CD14-positive monocyte (primary cell): ENCODE measurements at regions not wholly inside any gene's neighbourhood (a gene's known extent, or its start where the extent isn't known, plus 50 kb on each side); places are given as distances from the start of the nearest gene placed in this dataset.

Source experiments
- DNase-seq, 3 donors: peaks; one replicate each; pipeline ENCODE4 v3.0.0-alpha.2; 2011 to 2022
- H2AFZ ChIP-seq: 2 replicates; pipeline ENCODE4 v1.6.0; 2012; ENCODE audit warnings: mild to moderate bottlenecking, low read depth, low read length, inconsistent platforms; ENCODE audit not compliant: insufficient read depth, poor library complexity, severe bottlenecking
- H3K27ac ChIP-seq, 2 donors: 1 replicate in 1 of 2; 2 replicates in 1 of 2; pipeline ENCODE4 v1.5.1; 2012 to 2013; ENCODE audit warnings: low read length in 2 of 2, control low read depth in 1 of 2, inconsistent platforms in 1 of 2, low read depth in 1 of 2, mild to moderate bottlenecking in 1 of 2
- H3K27me3 ChIP-seq, 2 donors: one replicate each; pipeline versions ENCODE4 v1.6.0 to v1.6.1; 2011 to 2013; ENCODE audit warnings: low read length in 2 of 2; ENCODE audit not compliant: control insufficient read depth in 2 of 2, insufficient read depth in 2 of 2
- H3K36me3 ChIP-seq, 2 donors: replicated peaks in 1 of 2; 1 replicate in 1 of 2; 2 replicates in 1 of 2; pipeline versions ENCODE4 v1.5.1 to v1.6.1; 2012 to 2013; ENCODE audit warnings: low read length in 2 of 2, control low read depth in 1 of 2, inconsistent platforms in 1 of 2, mild to moderate bottlenecking in 1 of 2; ENCODE audit not compliant: insufficient read depth in 2 of 2, control insufficient read depth in 1 of 2
- H3K4me1 ChIP-seq, 2 donors: 1 replicate in 1 of 2; 2 replicates in 1 of 2; pipeline versions ENCODE4 v1.5.1 to v1.6.1; 2012 to 2013; ENCODE audit warnings: low read length in 2 of 2, control low read depth in 1 of 2, inconsistent platforms in 1 of 2, mild to moderate bottlenecking in 1 of 2, moderate library complexity in 1 of 2; ENCODE audit not compliant: insufficient read depth in 2 of 2, control insufficient read depth in 1 of 2
- H3K4me2 ChIP-seq: replicated peaks from 2 replicates; pipeline ENCODE3; 2012; ENCODE audit warnings: low read length, moderate library complexity, mild to moderate bottlenecking; ENCODE audit not compliant: poor library complexity, severe bottlenecking; ENCODE audit errors: extremely low read depth
- H3K4me3 ChIP-seq, 3 experiments: fragments of 200-600 bp in 1 of 3; sonication (generic) in 1 of 3; replicated peaks in 1 of 3; 1 replicate in 2 of 3; 2 replicates in 1 of 3; pipeline ENCODE4 v1.5.1; 2011 to 2013; ENCODE audit warnings: low read length in 3 of 3, mild to moderate bottlenecking in 3 of 3, control low read depth in 2 of 3, low read depth in 2 of 3, inconsistent platforms in 1 of 3, moderate library complexity in 1 of 3
- H3K79me2 ChIP-seq: 2 replicates; pipeline ENCODE4 v1.6.0; 2012; ENCODE audit warnings: mild to moderate bottlenecking, control low read depth, inconsistent platforms, low read length, moderate library complexity; ENCODE audit not compliant: insufficient read depth
- H3K9ac ChIP-seq: 2 replicates; pipeline ENCODE4 v1.6.0; 2017; ENCODE audit warnings: low read length, mild to moderate bottlenecking; ENCODE audit not compliant: insufficient read depth, poor library complexity, severe bottlenecking
- H3K9me3 ChIP-seq, 2 donors: replicated peaks in 1 of 2; 1 replicate in 1 of 2; 2 replicates in 1 of 2; pipeline versions ENCODE4 v1.5.1 to v1.6.1; 2012 to 2013; ENCODE audit warnings: low read length in 2 of 2, control low read depth in 1 of 2; ENCODE audit not compliant: control insufficient read depth in 1 of 2, insufficient read depth in 1 of 2
- H4K20me1 ChIP-seq: 2 replicates; pipeline ENCODE4 v1.6.0; 2012; ENCODE audit warnings: mild to moderate bottlenecking, low read length, control low read depth, moderate library complexity; ENCODE audit not compliant: insufficient read depth
- H3K27ac Mint-ChIP-seq, 7 donors: one replicate each; pipeline ENCODE4 v1.8.0; 2020; ENCODE audit warnings: mild to moderate bottlenecking in 7 of 7, mixed read lengths in 7 of 7, moderate library complexity in 6 of 7, inconsistent platforms in 2 of 7
- H3K27me3 Mint-ChIP-seq, 3 donors: one replicate each; pipeline ENCODE4 v1.8.0; 2021 to 2022; ENCODE audit warnings: low read depth in 3 of 3, mild to moderate bottlenecking in 3 of 3, mixed read lengths in 3 of 3, moderate library complexity in 3 of 3, inconsistent platforms in 1 of 3
- H3K36me3 Mint-ChIP-seq, 2 donors: one replicate each; pipeline ENCODE4 v1.8.0; 2020; ENCODE audit warnings: mixed read lengths in 2 of 2, inconsistent platforms in 1 of 2, mild to moderate bottlenecking in 1 of 2
- H3K4me1 Mint-ChIP-seq: one replicate; pipeline ENCODE4 v1.8.0; 2020; ENCODE audit warnings: mild to moderate bottlenecking, mixed read lengths
- H3K4me3 Mint-ChIP-seq, 2 donors: one replicate each; pipeline ENCODE4 v1.8.0; 2020; ENCODE audit warnings: mild to moderate bottlenecking in 2 of 2, mixed read lengths in 2 of 2, moderate library complexity in 1 of 2
- H3K9me3 Mint-ChIP-seq, 7 donors: one replicate each; pipeline ENCODE4 v1.8.0; 2020 to 2022; ENCODE audit warnings: mixed read lengths in 7 of 7, mild to moderate bottlenecking in 6 of 7, moderate library complexity in 6 of 7, inconsistent platforms in 2 of 7
- WGBS: methylation state at CpG from one replicate; pipeline ENCODE4 v1.1.5; 2013; ENCODE audit warnings: missing lambda C conversion rate; ENCODE audit not compliant: insufficient coverage; 5-methylcytosine and 5-hydroxymethylcytosine counted together
- intact Hi-C, 2 donors: fragments of 100-400 bp; cut with micrococcal nuclease; formaldehyde crosslinking; loops; one replicate each; pipeline versions ENCODE4 v1.15.0 to v1.15.1; 2023
- TF ChIP-seq, protein P1 (sequence below): fragments of 200-600 bp; IDR thresholded peaks from one replicate; pipeline ENCODE4 v1.8.0; 2022; ENCODE audit warnings: antibody characterized with exemption, mild to moderate bottlenecking

DNA sequence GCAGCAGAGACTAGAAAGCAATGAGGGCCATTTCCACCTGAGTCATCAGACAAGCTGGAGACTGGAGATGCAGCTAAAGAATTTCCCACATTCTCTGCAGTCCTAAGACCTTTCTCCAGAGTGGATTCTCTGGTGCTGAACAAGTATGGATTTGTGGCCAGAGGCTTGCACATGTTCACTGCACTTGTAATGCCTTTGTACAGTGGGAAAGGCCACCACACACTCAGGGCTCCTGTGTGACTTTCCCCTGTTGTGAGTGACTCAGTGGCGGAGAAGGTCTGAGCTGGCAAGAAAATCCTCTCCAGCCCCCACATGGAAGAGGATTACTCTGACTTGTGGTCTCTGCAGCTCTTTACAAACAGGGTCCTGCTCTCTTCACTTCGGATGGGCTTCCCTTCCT, 192.3 kb downstream of the C6orf118 start:
- no peaks in the 10 kb centered on the region for H3K27me3 ChIP-seq
- no peak overlapping the region for H3K4me2 ChIP-seq
- no peaks in the 10 kb centered on the region for H3K79me2 ChIP-seq
- intact Hi-C loops = no loop called here
- H4K20me1 ChIP-seq = no peaks in the 10 kb centered on the region
- no peak overlapping the region for H2AFZ ChIP-seq
- WGBS = 80% methylated on average over 1 of the region's 2 CpGs
- Mint-ChIP-seq H3K9me3 (peaks cover 6 to 32% (median 13%) of the 10 kb centered on the region in 7 donors), H3K27ac (no peak overlapping the region), H3K27me3 (no peaks in the 10 kb centered on the region), H3K4me3 (no peak overlapping the region), H3K36me3 (no peaks in the 10 kb centered on the region), H3K4me1 (no peaks in the 10 kb centered on the region)
- no peaks in the 10 kb centered on the region for H3K4me1 ChIP-seq
- DNase-seq = no peak
- H3K27ac ChIP-seq = no peak overlapping the region
- no peaks in the 10 kb centered on the region for H3K36me3 ChIP-seq
- H3K4me3 ChIP-seq = no peak overlapping the region
- peaks cover 15 to 29% of the 10 kb centered on the region in 2 donors for H3K9me3 ChIP-seq
- TF ChIP-seq, protein P1, sequence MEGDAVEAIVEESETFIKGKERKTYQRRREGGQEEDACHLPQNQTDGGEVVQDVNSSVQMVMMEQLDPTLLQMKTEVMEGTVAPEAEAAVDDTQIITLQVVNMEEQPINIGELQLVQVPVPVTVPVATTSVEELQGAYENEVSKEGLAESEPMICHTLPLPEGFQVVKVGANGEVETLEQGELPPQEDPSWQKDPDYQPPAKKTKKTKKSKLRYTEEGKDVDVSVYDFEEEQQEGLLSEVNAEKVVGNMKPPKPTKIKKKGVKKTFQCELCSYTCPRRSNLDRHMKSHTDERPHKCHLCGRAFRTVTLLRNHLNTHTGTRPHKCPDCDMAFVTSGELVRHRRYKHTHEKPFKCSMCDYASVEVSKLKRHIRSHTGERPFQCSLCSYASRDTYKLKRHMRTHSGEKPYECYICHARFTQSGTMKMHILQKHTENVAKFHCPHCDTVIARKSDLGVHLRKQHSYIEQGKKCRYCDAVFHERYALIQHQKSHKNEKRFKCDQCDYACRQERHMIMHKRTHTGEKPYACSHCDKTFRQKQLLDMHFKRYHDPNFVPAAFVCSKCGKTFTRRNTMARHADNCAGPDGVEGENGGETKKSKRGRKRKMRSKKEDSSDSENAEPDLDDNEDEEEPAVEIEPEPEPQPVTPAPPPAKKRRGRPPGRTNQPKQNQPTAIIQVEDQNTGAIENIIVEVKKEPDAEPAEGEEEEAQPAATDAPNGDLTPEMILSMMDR = no peak
- no peak overlapping the region for H3K9ac ChIP-seq

DNA sequence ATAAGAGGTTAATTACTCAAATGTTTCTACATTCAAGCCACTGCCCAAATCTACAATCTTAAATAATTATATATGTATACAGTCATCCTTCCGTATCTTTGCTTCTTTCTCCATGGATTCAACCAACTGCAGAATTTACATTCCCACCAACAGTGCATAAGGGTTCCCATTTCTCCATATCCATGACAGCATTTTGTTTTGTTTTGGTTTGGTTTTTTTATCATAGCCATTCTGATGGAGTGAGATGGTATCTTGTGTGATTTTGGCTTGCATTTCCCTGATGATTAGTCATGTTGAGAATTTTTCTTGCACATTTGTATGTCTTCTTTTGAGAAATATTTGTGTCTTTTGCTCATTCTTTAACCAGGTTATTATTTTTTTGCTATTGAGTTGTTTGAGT, 198.5 kb downstream of the C6orf118 start:
- DNase-seq = no peak
- H3K79me2 ChIP-seq = no peaks in the 10 kb centered on the region
- H3K4me1 Mint-ChIP-seq = no peaks in the 10 kb centered on the region
- TF ChIP-seq, protein P1 = no peak
- H3K36me3 Mint-ChIP-seq = no peaks in the 10 kb centered on the region
- H3K27me3 Mint-ChIP-seq = no peaks in the 10 kb centered on the region
- H3K27ac Mint-ChIP-seq = no peak overlapping the region
- H3K27ac ChIP-seq = no peak overlapping the region
- H2AFZ ChIP-seq = no peak overlapping the region
- intact Hi-C loops = no loop called here
- H3K4me3 Mint-ChIP-seq = no peak overlapping the region
- H3K27me3 ChIP-seq = no peaks in the 10 kb centered on the region
- H3K9ac ChIP-seq = no peak overlapping the region
- H3K9me3 ChIP-seq = peaks cover 9 to 20% of the 10 kb centered on the region in 2 donors
- no peak overlapping the region for H3K4me2 ChIP-seq
- no peaks in the 10 kb centered on the region for H3K36me3 ChIP-seq
- H3K9me3 Mint-ChIP-seq = peaks cover 2 to 29% (median 4%) of the 10 kb centered on the region in 7 donors
- no peaks in the 10 kb centered on the region for H3K4me1 ChIP-seq
- H3K4me3 ChIP-seq = no peak overlapping the region
- H4K20me1 ChIP-seq = no peaks in the 10 kb centered on the region
- whole genome bisulfite sequencing = no CpG with 5 or more reads among the region's 1 CpG
